GM12872 (cell line): ENCODE measurements at regions not wholly inside any gene's neighbourhood (a gene's known extent, or its start where the extent isn't known, plus 50 kb on each side); places are given as distances from the start of the nearest gene placed in this dataset.

Source experiments
- TF ChIP-seq, protein P1 (sequence below): IDR thresholded peaks from 3 replicates; pipeline ENCODE4 v1.5.1; 2011; ENCODE audit warnings: low read depth, mild to moderate bottlenecking, low read length, moderate library complexity; ENCODE audit not compliant: insufficient read depth

- TF ChIP-seq, protein P1, sequence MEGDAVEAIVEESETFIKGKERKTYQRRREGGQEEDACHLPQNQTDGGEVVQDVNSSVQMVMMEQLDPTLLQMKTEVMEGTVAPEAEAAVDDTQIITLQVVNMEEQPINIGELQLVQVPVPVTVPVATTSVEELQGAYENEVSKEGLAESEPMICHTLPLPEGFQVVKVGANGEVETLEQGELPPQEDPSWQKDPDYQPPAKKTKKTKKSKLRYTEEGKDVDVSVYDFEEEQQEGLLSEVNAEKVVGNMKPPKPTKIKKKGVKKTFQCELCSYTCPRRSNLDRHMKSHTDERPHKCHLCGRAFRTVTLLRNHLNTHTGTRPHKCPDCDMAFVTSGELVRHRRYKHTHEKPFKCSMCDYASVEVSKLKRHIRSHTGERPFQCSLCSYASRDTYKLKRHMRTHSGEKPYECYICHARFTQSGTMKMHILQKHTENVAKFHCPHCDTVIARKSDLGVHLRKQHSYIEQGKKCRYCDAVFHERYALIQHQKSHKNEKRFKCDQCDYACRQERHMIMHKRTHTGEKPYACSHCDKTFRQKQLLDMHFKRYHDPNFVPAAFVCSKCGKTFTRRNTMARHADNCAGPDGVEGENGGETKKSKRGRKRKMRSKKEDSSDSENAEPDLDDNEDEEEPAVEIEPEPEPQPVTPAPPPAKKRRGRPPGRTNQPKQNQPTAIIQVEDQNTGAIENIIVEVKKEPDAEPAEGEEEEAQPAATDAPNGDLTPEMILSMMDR: no peak
These were observed 52.5 kb upstream of the PLEKHG7 start for GRCh38 chr12:92650228-92650822.

DNA sequence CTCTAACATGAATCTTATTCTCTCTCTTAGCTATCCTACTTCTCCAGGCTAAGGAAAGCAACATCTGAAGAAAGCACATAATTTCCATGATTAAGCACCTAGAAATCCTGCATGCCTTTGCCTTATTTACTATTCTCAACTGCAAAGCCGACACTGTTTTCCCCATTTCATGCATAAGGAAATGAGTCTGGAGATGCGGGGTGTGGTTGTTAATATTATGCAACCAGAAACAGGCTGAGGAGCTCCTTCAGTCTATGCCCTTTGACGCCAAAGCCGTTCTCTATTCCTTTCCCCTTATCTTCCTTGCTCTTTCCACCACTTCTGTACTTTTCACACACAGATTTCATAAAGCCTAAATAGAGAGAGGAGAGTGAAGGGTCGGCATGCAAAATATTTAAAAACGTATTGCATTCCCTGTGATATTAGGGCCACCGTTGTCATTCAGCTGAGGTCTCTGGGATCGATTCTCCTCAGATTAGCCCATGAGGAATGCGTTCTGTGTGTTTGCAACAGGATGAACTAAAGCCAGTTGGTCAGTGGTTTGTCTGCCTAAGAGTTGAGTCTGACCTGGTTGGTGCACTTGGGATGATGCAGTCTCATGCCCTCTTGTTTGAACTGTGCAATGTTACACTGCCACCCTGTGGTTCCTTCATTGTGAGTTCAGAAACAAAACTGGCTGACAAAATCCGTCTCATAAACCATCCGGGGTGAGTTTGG is 53.1 kb upstream of the PLEKHG7 start:
- TF ChIP-seq, protein P1: peak; percentile 76

DNA sequence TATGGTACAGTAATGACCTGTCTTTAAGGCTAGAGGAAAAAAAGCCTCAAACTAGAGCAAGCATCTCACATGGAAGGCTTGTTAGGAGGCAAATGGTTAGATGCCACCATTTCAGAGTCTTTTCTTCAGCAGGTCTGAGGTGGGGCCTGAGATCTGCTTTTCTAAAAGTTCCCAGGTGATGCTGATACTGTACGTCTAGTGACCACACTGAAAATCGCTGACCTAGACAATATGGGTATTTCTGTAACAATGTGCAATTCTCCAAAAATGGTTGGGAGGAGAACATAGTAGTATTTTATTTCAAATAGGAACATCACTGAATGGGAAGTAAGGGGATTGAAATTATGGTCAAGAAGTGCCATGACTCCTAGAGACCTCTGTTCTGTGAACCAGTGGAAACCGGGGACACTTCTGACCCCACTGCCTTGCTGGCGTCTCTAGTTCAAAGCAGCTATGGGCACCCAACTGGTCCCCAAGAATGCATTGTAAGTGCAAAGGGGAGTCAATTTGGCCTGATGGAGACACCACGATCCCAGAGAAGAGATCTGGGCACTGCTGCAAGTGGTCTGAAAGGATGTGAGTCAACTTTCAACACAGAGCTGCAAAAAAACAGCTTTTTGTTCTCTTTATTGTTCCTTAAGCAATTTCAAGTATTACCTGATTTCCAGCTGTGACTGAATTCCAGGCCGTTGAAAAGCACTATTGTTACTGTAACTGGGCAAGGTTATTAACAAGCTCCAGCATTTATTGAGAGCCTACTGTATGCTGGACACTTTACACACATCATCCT is 54.4 kb upstream of the PLEKHG7 start:
- TF ChIP-seq, protein P1: no peak

DNA sequence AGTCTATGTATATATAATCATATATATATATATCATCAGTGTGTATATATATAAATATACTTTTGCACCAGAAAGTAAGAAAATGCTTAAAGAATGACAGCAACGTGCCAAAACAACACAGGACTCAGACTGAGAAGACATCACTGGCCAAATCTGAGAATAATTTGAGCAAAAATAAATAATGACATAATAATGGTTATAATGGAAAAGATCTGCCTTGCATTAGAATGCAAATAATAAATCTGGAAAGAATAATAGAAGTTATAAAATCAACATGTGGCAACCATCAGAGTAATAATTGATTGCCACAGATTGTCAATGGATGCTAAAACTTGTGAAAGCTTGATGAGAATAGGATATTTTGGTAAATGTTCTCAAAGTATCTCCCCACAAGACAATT is 61.5 kb upstream of the PLEKHG7 start:
- TF ChIP-seq, protein P1: no peak

GRCh38 chr12:92640691-92641090 is 62.1 kb upstream of the PLEKHG7 start:
- TF ChIP-seq, protein P1: no peak

DNA sequence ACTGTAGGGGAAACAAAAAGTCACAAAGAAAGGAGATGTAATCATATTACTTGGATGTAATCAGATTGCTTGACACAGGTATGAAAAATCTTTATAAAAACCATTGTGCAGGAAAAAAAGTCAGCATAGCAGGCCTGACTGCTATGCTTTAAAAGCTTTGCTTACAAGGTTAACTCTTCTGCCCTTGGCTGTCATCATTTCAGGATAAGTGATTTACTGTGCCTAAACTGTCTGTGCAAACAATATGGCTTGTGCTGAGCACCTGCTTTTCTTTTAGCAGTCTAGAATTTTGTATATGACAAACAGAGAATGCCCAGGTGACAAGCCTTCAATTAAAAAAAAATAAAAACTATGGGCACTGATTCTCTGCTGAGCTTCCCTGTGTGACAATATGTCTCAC is 63.8 kb upstream of the PLEKHG7 start:
- TF ChIP-seq, protein P1: no peak

GRCh38 chr12:92634730-92635129 is 68.1 kb upstream of the PLEKHG7 start:
- TF ChIP-seq, protein P1: no peak
